ENCODE measurements at regions not wholly inside any gene's neighbourhood (a gene's known extent, or its start where the extent isn't known, plus 50 kb on each side); places are given as distances from the start of the nearest gene placed in this dataset.

- DNase-seq (ENCODE audit: extremely low read depth in 1 of 2, low read depth in 1 of 2), result no peak
These were observed 294.3 kb downstream of the TLE1 start for GRCh38 chr9:81394881-81395675.

GRCh38 chr9:81393985-81394811, 295.1 kb downstream of the TLE1 start:
- no peak for DNase-seq (ENCODE audit: extremely low read depth in 1 of 2, low read depth in 1 of 2)

DNA sequence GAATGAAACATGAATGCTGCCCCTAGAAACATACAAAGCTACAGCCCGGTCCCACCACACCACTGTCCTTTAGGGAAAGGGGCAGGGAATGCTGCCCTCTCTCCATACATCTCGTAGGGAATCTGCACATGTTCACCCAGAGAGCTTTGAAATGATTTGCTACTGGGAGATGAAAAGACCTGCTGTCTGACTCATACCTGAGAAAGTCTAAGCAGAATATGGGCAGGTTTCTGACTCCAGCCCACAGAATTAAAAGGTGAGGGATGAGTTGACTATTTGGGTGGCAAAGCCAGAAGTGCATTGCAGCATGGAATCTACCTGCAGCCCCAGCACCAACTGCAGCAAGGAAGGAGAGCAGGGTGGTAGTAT, 297.9 kb downstream of the TLE1 start:
- no peak for DNase-seq (ENCODE audit: extremely low read depth in 1 of 2, low read depth in 1 of 2)

DNA sequence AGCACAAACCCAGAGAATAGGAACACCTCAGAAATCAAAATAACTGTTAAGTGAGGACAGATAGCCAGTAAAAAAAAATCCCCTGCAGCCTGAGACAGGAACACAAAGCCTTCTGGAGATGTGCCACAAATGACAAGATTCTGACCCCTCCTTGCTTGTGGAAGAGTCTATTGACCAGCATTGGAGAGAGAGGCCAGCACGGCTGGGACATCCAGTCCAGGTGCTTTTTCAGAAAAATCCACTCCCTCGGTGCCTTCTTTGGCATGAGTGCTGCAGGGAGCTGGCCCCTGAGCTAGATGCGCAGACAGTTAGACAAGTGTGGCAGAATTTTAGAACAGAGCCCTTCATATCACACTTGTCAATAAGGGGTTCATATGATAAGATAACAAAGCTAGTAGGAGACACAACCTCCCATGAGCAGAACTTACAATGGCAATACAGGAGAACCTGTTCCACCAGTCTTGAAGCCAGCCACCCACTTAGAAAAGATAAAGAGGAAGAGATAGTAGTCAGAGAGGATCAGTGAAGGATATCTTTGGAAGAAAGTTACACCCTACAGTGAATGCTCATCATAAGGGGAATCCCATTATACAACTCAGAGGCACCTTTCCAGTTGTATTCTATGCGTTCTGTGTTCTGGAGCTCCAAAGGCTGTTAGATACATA, 298.4 kb downstream of the TLE1 start:
- no peak for DNase-seq (ENCODE audit: extremely low read depth in 1 of 2, low read depth in 1 of 2)

GRCh38 chr9:81389569-81389993, 299.8 kb downstream of the TLE1 start:
- DNase-seq (ENCODE audit: extremely low read depth in 1 of 2, low read depth in 1 of 2), result no peak

- DNase-seq (ENCODE audit: extremely low read depth in 1 of 2, low read depth in 1 of 2), result no peak
These were observed 300.5 kb downstream of the TLE1 start for GRCh38 chr9:81388831-81389230.

DNA sequence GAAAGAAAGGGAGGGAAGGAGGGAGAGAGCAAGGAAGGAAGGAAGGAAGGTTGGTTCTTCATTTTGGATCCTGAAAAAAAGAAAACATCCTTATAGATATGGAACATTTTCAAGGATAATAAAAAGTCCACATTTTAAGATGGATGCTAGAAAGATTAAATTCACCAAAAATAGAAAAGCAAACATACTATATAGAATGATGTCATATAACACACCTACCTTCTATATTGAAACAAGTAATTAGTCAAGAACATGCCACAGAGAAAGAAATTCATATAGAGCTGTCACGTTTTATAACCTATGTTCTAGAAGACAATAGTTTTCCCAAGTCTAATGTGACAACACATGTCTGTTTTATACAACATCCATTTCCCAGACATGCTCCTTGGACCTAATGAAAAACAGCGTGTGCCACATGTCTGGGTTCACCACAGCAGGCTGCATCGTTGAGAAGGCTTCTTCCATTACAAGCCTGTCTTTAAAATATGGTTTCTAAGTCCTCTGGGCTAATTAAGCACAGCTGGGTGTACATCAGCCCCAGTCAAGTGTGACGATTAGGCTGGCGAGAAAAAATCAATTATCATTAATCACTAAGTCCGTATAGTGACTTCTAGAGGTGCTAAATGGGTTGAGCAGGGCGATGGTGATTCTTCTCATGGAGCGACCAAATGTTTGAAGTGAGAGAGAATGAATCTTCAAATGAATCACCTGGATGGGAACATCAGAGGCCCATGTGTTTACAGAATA, 301.8 kb downstream of the TLE1 start:
- DNase-seq (ENCODE audit: extremely low read depth in 1 of 2, low read depth in 1 of 2), result no peak

GRCh38 chr9:81384911-81385310, 304.4 kb downstream of the TLE1 start:
- no peak for DNase-seq (ENCODE audit: extremely low read depth in 1 of 2, low read depth in 1 of 2)

GRCh38 chr9:81382281-81382680, 307.1 kb downstream of the TLE1 start:
- no peak for DNase-seq (ENCODE audit: extremely low read depth in 1 of 2, low read depth in 1 of 2)

DNA sequence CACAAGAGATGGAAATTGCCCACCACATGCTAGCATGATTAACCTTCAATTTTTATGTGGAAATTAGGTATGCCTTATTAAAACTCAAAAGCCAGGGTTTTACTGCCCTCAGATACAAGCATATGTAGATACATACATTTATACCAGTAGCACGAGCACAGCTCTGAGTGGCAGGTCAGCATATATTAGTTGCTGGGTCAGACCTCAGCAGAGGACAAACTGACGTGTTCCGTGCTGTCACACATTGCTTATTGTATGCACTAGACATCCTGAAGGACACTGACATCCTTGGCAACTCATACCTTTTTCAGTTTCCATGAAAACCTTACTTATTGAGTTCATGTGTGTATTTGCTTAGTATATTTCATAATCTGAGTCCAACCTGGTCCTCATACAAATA, 307.7 kb downstream of the TLE1 start:
- no peak for DNase-seq (ENCODE audit: extremely low read depth in 1 of 2, low read depth in 1 of 2)

DNA sequence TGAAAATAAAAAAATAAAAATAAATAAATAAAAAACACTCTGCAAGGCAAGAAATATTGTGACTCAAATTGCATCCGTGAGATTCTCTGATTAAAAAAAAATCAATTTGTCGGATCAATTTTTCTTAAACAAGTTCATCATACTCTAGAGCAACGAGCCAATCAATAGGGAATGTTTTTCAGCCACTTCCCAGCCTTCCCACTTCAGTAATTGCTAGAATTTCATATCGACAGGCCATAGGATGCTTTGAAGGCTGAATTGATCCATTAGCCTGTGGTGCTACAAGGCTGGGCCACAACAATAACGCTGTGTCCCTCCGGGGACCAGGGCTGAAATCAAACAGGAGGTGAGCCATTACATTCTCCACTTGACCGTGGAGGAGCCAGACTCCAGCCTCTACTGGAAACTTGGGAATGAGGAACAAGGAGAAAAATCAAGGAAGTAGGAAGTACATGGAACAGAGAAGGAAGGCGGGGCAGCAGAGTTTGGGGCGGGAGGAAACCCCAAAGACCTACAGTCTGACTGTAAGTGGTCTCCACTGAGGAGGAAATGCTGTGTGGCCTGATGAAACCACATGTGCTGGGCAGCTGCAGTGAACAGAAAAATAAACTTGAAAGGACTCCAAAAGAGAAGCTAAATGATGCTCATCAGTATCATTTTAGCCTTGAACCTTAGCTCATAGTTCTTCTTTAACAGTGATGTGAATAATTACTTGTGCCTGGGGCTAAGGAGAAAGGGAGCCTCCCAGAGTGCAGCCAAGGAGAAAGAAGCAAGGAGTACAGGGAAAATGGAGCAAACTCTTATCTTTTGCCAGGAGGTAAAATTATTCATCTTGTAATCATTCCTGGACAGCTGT, 308.6 kb downstream of the TLE1 start:
- no peak for DNase-seq (ENCODE audit: extremely low read depth in 1 of 2, low read depth in 1 of 2)

GRCh38 chr9:81379655-81380054, 309.7 kb downstream of the TLE1 start:
- no peak for DNase-seq (ENCODE audit: extremely low read depth in 1 of 2, low read depth in 1 of 2)

DNA sequence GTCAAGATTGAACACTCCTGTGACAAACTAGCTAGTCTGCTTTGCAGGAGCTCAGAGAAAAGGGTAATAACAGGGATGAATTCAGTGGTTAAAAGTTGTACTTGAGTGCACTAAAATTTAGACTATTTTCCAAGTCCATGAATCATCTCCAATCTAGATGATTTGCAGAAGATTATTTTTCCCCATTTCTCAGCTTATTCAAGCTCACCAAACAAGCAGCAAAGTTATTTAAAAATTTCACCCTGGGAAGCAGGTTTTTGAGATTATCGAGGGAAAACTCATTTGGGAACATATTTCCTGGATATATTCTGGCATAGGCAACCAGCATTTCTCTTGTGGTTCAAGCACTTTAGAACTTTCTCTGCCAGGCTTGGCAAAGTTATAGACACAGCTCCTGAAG, 311.4 kb downstream of the TLE1 start:
- DNase-seq (ENCODE audit: extremely low read depth in 1 of 2, low read depth in 1 of 2), result no peak

DNA sequence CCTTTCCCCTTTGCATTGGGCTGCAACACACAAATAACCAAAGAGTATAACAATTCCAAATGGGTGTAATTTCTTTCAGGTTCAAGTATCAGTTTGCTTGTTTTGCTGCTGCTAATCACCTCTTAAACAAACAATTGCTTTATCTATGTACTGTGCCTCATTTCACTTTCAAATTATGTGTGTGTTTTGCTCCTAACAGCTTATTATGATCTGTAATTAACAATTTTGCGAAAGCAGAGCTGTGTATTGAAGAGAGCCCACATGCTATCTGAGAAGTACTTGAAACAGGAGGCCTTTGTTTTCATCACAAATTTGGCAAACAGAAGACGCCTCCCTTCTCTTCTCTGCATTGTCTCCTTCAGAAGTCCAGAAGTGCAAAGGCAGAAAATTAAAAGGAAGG, 312.0 kb downstream of the TLE1 start:
- DNase-seq (ENCODE audit: extremely low read depth in 1 of 2, low read depth in 1 of 2), result no peak

GRCh38 chr9:81375187-81376100, 313.9 kb downstream of the TLE1 start:
- DNase-seq (ENCODE audit: extremely low read depth in 1 of 2, low read depth in 1 of 2), result no peak

DNA sequence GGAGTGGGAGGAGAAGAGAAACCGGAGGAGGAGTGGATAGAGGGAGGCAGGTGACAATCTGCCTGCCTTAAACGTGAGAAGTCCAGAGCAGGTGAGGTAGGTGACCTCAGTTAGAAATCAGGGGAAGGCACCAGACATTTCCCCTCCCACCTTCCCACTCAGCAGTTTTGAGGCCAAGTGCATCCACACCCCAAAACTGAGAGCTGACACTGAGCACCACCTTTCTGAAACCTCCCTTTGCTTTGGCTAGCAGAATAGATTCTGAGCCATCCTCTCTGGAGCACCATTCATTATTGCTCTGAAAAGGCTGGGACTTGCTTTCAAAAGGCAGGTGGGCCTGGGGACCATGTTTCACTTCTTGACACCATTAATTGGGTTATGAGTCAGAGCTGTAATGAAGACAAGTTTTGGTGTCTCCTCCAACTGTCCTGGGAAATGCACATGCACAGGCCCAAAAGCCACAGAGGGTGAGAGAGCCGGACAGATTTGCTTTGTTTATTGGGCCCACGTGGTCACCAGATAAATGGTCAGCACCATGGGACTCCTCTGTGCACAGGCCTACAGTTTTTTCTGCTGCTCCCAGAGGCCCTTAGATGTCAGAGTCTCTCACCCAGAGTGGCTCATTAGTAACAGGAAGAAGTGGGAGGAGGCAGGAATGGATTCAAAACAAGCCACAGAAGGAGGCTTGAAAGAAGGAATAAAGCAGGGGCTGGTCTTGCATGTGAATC, 314.7 kb downstream of the TLE1 start:
- no peak for DNase-seq (ENCODE audit: extremely low read depth in 1 of 2, low read depth in 1 of 2)

DNA sequence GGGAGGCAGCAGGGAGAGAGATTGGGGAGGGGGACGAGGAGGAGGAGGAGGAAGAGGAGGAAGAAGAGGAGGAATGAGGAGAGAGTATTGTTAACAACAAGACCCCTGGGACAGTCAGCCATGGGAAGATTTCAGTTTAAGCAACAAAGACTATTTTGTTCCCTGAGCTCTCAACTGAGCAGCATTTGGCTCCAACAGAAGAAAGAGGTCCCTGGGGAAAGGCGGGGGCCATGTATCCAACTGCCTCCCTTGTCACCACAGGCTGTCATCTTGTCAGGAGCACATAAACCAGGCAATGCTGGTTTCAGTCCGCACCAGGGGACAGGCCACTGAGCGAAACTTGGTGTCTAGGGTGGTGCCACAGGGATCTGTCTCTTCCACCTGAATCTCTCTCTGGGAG, 316.1 kb downstream of the TLE1 start:
- no peak for DNase-seq (ENCODE audit: extremely low read depth in 1 of 2, low read depth in 1 of 2)

DNA sequence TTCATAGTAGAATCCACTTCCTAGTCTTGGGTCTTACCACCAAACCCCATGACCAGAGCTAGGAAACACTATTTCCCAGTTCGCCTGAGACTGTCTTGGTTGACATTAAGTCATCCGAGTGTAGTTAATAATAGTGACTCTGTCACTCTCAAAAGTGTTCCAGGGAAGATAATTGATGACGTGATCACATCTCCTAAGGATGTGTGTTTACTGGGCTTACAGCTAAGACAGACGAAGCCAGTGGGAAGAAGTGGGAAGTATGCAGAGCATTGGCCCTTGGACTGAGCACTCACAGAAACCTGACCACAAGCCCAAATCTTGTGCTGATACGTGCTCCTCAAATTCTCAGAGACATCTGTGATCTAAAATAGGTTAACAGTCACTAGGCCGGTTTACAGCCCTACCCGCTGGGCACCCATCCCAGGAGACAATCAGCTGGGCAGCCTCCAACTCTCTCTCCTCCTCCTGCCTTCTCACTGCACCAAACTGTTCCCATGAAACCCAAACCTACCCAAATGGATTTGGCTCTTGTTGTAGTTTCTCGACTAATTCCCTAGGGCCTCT, 316.6 kb downstream of the TLE1 start:
- no peak for DNase-seq (ENCODE audit: extremely low read depth in 1 of 2, low read depth in 1 of 2)
